ENCODE measurements at regions not wholly inside any gene's neighbourhood (a gene's known extent, or its start where the extent isn't known, plus 50 kb on each side); places are given as distances from the start of the nearest gene placed in this dataset.

DNA sequence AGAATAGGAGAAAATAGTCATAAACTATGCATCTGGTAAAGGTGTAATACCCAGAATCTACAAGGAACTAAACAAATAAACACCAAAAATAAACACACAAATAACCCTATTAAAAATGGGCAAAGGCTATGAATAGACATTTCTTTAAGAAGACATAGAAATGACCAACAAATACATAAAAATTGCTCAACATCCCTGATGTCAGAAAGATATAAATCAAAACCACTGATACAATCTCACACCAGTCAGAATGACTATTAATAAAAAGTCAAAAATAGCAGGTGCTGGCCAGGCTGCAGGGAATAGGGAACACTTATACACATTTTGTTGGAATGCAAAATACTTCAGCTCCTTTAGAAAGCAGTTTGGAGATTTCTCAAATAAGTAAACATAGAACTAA lies 352.1 kb upstream of the SLITRK1 start:
- TF ChIP-seq, protein P1, sequence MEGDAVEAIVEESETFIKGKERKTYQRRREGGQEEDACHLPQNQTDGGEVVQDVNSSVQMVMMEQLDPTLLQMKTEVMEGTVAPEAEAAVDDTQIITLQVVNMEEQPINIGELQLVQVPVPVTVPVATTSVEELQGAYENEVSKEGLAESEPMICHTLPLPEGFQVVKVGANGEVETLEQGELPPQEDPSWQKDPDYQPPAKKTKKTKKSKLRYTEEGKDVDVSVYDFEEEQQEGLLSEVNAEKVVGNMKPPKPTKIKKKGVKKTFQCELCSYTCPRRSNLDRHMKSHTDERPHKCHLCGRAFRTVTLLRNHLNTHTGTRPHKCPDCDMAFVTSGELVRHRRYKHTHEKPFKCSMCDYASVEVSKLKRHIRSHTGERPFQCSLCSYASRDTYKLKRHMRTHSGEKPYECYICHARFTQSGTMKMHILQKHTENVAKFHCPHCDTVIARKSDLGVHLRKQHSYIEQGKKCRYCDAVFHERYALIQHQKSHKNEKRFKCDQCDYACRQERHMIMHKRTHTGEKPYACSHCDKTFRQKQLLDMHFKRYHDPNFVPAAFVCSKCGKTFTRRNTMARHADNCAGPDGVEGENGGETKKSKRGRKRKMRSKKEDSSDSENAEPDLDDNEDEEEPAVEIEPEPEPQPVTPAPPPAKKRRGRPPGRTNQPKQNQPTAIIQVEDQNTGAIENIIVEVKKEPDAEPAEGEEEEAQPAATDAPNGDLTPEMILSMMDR (conservative IDR thresholded peaks at IDR 0.05; ENCODE audit: low read depth in 2 of 2) = no peak
- TF ChIP-seq EZH2 (IDR thresholded peaks at IDR 0.05; ENCODE audit: low read depth, unreplicated experiment) (no peak), CREB1 (CRISPR knock-in tag; IDR thresholded peaks at IDR 0.05; ENCODE audit: low read depth) (no peak), REST (IDR thresholded peaks at IDR 0.05; ENCODE audit: unreplicated experiment) (no peak), POLR2AphosphoS5 (IDR thresholded peaks at IDR 0.05; ENCODE audit: low read depth) (no peak), NANOG (IDR thresholded peaks at IDR 0.05; ENCODE audit: borderline replicate concordance) (no peak), ZNF331 (CRISPR knock-in tag; IDR thresholded peaks at IDR 0.05; ENCODE audit: low read depth) (no peak)
